K562 (cell line): ENCODE measurements at regions not wholly inside any gene's neighbourhood (a gene's known extent, or its start where the extent isn't known, plus 50 kb on each side); places are given as distances from the start of the nearest gene placed in this dataset.

Source experiments
- ATAC-seq: fragments of 200-7000 bp; cut with Tn5 transposase; 3 replicates; pipeline ENCODE4 v1.9.1; 2020; ENCODE audit warnings: moderate library complexity
- BruUV-seq: library from RNA; stranded (reverse); fragments of 400-500 nt; replicated peaks from 2 replicates; lab custom pipeline; 2021; lab: Mats Ljungman, UMichigan
- CTCF ChIA-PET: fragments of 300-600 bp; formaldehyde crosslinking; extraction: SDS; loops from one replicate; lab custom pipeline; 2021; ENCODE audit warnings: low intra/inter-chr PET ratio; lab: Yijun Ruan, JAX
- POLR2A ChIA-PET: fragments of 300-600, 350-650 bp; sonication (Branson Sonifier 250); formaldehyde crosslinking; extraction: SDS; loops from one replicate; lab custom pipeline; 2021; ENCODE audit warnings: antibody characterized with exemption, inconsistent platforms; lab: Yijun Ruan, JAX
- DNase-seq, 4 experiments: peaks; one replicate each; pipeline versions ENCODE4 v3.0.0 to v3.0.0-alpha.2; 2011 to 2018; ENCODE audit warnings: low spot score in 3 of 4, mixed read lengths in 3 of 4; ENCODE audit errors: extremely low read depth in 1 of 4
- FAIRE-seq: peaks from 2 replicates; lab custom pipeline; 2011; peaks lifted over from hg19 to GRCh38; lab: Jason Lieb, UNC
- H2AFZ ChIP-seq: 2 replicates; pipeline ENCODE4 v1.6.0; 2011; ENCODE audit warnings: low read depth, low read length, control low read depth, inconsistent platforms
- H3K27ac ChIP-seq: fragments of 200-600 bp; 3 replicates; pipeline ENCODE4 v1.8.0; 2011; ENCODE audit warnings: low read depth, mild to moderate bottlenecking, control low read depth, inconsistent platforms, low read length, moderate library complexity, mixed read lengths; ENCODE audit errors: extremely low read depth
- H3K27me3 ChIP-seq, 2 experiments: fragments of 300-600 bp in 1 of 2; 2 replicates in 1 of 2; 3 replicates in 1 of 2; pipeline versions ENCODE4 v1.6.0 to v1.8.0; 2011; ENCODE audit warnings: inconsistent platforms in 2 of 2, low read length in 2 of 2, mild to moderate bottlenecking in 1 of 2, mixed read lengths in 1 of 2, moderate library complexity in 1 of 2; ENCODE audit not compliant: control insufficient read depth in 2 of 2, insufficient read depth in 2 of 2
- H3K36me3 ChIP-seq: fragments of 300-600 bp; 3 replicates; pipeline ENCODE4 v1.8.0; 2011; ENCODE audit warnings: mild to moderate bottlenecking, low read length, inconsistent platforms; ENCODE audit not compliant: control insufficient read depth, insufficient read depth
- H3K4me1 ChIP-seq, 2 experiments: fragments of 200-600 bp in 1 of 2; replicated peaks in 1 of 2; 2 replicates in 1 of 2; 3 replicates in 1 of 2; pipeline versions ENCODE4 v1.5.1 to v1.8.0; 2011; ENCODE audit warnings: inconsistent platforms in 2 of 2, low read length in 2 of 2, mild to moderate bottlenecking in 1 of 2, mixed read lengths in 1 of 2, moderate library complexity in 1 of 2; ENCODE audit not compliant: control insufficient read depth in 2 of 2, insufficient read depth in 2 of 2
- H3K4me2 ChIP-seq: 2 replicates; pipeline ENCODE4 v1.6.1; 2011; ENCODE audit warnings: low read length, control low read depth, inconsistent platforms, mixed read lengths; ENCODE audit not compliant: insufficient read depth
- H3K4me3 ChIP-seq: fragments of 200-600 bp; sonication (generic), shearing (Covaris generic); 2 replicates; pipeline ENCODE4 v1.5.1; 2016; ENCODE audit warnings: control low read depth, inconsistent platforms
- H3K79me2 ChIP-seq: fragments of 200-600 bp; 3 replicates; pipeline ENCODE4 v1.8.0; 2011; ENCODE audit warnings: low read length, inconsistent platforms; ENCODE audit not compliant: control insufficient read depth, insufficient read depth
- H3K9ac ChIP-seq, 2 experiments: 2 replicates each; pipeline versions ENCODE4 v1.6.0 to v1.6.1; 2011; ENCODE audit warnings: low read depth in 2 of 2, low read length in 2 of 2, control low read depth in 1 of 2, inconsistent platforms in 1 of 2, mild to moderate bottlenecking in 1 of 2, mixed read lengths in 1 of 2; ENCODE audit not compliant: insufficient read depth in 1 of 2
- H3K9me1 ChIP-seq: one replicate; pipeline ENCODE4 v1.6.0; 2011; ENCODE audit warnings: inconsistent platforms, mild to moderate bottlenecking, low read length, moderate library complexity; ENCODE audit not compliant: control insufficient read depth, insufficient read depth
- H3K9me3 ChIP-seq: replicated peaks from 2 replicates; pipeline ENCODE4 v1.5.1; 2011; ENCODE audit warnings: low read depth, low read length, inconsistent platforms; ENCODE audit not compliant: control insufficient read depth, insufficient read depth
- H4K20me1 ChIP-seq: replicated peaks from 2 replicates; pipeline ENCODE4 v1.6.1; 2011; ENCODE audit warnings: low read length, inconsistent platforms, mixed read lengths; ENCODE audit not compliant: control insufficient read depth, insufficient read depth
- MBD2 ChIP-seq: sonication (generic); IDR thresholded peaks from 2 replicates; pipeline ENCODE4 v1.6.1; 2016; ENCODE audit warnings: low read depth, borderline replicate concordance
- TFE3 ChIP-seq: fragments of 450-650 bp; formaldehyde crosslinking; IDR thresholded peaks from 2 replicates; pipeline ENCODE4 v1.4.0; 2020; ENCODE audit warnings: mild to moderate bottlenecking, mixed read lengths
- ZNF133 ChIP-seq: fragments of 250-450 bp; sonication (Bioruptor Pico); IDR thresholded peaks from 2 replicates; pipeline ENCODE4 v1.4.0; 2020; ENCODE audit warnings: mild to moderate bottlenecking
- ZNF140 ChIP-seq: fragments of 250-450 bp; sonication (Bioruptor Pico); IDR thresholded peaks from 2 replicates; pipeline ENCODE4 v1.8.0; 2021; ENCODE audit warnings: moderate library complexity, mild to moderate bottlenecking, inconsistent platforms
- ZNF274 ChIP-seq: IDR thresholded peaks from 2 replicates; pipeline ENCODE4 v1.6.1; 2011; ENCODE audit warnings: low read depth, mild to moderate bottlenecking, low read length, moderate library complexity, borderline replicate concordance
- ZNF316 ChIP-seq: fragments of 450-650 bp; IDR thresholded peaks from 2 replicates; pipeline ENCODE4 v1.6.1; 2016
- WGBS: fragments of 100-300 bp; shearing (Covaris generic); methylation state at CpG from one replicate; pipeline ENCODE4 v1.1.6; 2016; ENCODE audit warnings: low coverage, mixed read lengths; ENCODE audit not compliant: insufficient coverage; ENCODE audit errors: missing lambda C conversion rate; 5-methylcytosine and 5-hydroxymethylcytosine counted together
- in situ Hi-C: fragments of 300-500 bp; cut with MboI; formaldehyde crosslinking; loops from 4 replicates; pipeline ENCODE4 v1.15.0; 2018; ENCODE audit warnings: inconsistent platforms, mixed read lengths
- intact Hi-C: fragments of 100-400 bp; cut with micrococcal nuclease; formaldehyde crosslinking; loops from 2 replicates; pipeline ENCODE4 v1.14.2; 2022

- H3K9me3 ChIP-seq: no peaks in the 10 kb centered on the region
- CTCF ChIA-PET: no interaction called here
- WGBS: 2% methylated on average over 6 of the region's 6 CpGs
These were observed 493.0 kb downstream of the ZNF479 start for GRCh38 chr7:56639173-56639746.

GRCh38 chr7:56609852-56610355, 493.7 kb upstream of the NUPR2 start:
- no TSS peak for BruUV-seq
- DNase-seq (no peak), ATAC-seq (no peak), FAIRE-seq (no peak)
- Histone ChIP-seq H3K27me3 (no peaks in the 10 kb centered on the region), H3K9me1 (no peaks in the 10 kb centered on the region), H3K4me1 (no peaks in the 10 kb centered on the region), H3K27ac (no peak overlapping the region), H3K4me2 (no peak overlapping the region), H3K79me2 (no peaks in the 10 kb centered on the region), H3K36me3 (no peaks in the 10 kb centered on the region), H3K9ac (no peak overlapping the region), H3K9me3 (no peaks in the 10 kb centered on the region), H4K20me1 (no peaks in the 10 kb centered on the region), H3K4me3 (no peak overlapping the region), H2AFZ (no peak overlapping the region)
- 0% methylated on average over 2 of the region's 2 CpGs for WGBS
- in situ Hi-C loops (no loop called here), intact Hi-C loops (no loop called here)
- CTCF ChIA-PET: no interaction called here
- peak; percentile 76 for TF ChIP-seq TFE3 (CRISPR knock-in tag)
- TF ChIP-seq ZNF316: peak; percentile 40; the same call in 1 of the 2 replicates
- TF ChIP-seq ZNF140: no peak
- no peak for TF ChIP-seq ZNF133
- POLR2A ChIA-PET: no interaction called here

More at GRCh38 chr7:56639173-56639746, 493.0 kb downstream of the ZNF479 start:
- Histone ChIP-seq H3K4me2 (no peak overlapping the region), H2AFZ (no peak overlapping the region), H3K4me3 (no peak overlapping the region), H3K9ac (no peak overlapping the region), H3K79me2 (no peaks in the 10 kb centered on the region), H3K36me3 (no peaks in the 10 kb centered on the region), H3K27me3 (no peaks in the 10 kb centered on the region), H3K4me1 (no peaks in the 10 kb centered on the region), H3K27ac (no peak overlapping the region), H3K9me1 (no peaks in the 10 kb centered on the region), H4K20me1 (no peaks in the 10 kb centered on the region)
- no TSS peak for BruUV-seq
- TF ChIP-seq MBD2 (no peak), ZNF274 (peak; percentile 78; the same call in 1 of the 2 replicates)
- POLR2A ChIA-PET: no interaction called here
- in situ Hi-C loops (no loop called here), intact Hi-C loops (no loop called here)
- ATAC-seq (no peak), FAIRE-seq (no peak), DNase-seq (no peak)
